GM12878 (cell line): ENCODE measurements at regions not wholly inside any gene's neighbourhood (a gene's known extent, or its start where the extent isn't known, plus 50 kb on each side); places are given as distances from the start of the nearest gene placed in this dataset.

ENCODE experiments used
- ATAC-seq: fragments of 200-7000 bp; cut with Tn5 transposase; 3 replicates; pipeline ENCODE4 v1.9.1; 2020; ENCODE audit warnings: mild to moderate bottlenecking, moderate library complexity
- BruUV-seq: library from RNA; stranded (reverse); fragments of 400-500 nt; replicated peaks from 2 replicates; lab custom pipeline; 2021; lab: Mats Ljungman, UMichigan
- CTCF ChIA-PET: fragments of 300-600 bp; sonication (Branson Sonifier 250); formaldehyde crosslinking; extraction: SDS; loops from one replicate; lab custom pipeline; 2021; ENCODE audit warnings: inconsistent platforms; lab: Yijun Ruan, JAX
- POLR2A ChIA-PET: fragments of 350-600 bp; formaldehyde crosslinking; extraction: SDS; loops from one replicate; lab custom pipeline; 2021; ENCODE audit warnings: inconsistent platforms; lab: Charles Lee
- RAD21 ChIA-PET: fragments of 300-600 bp; sonication (Branson Sonifier 250); formaldehyde crosslinking; loops from one replicate; lab custom pipeline; 2023; ENCODE audit warnings: antibody characterized with exemption; ENCODE audit not compliant: unreplicated experiment; lab: Charles Lee
- SMC1A ChIA-PET: fragments of 300-600 bp; sonication (Branson Sonifier 250); formaldehyde crosslinking; loops from one replicate; lab custom pipeline; 2023; ENCODE audit not compliant: unreplicated experiment, uncharacterized antibody; lab: Charles Lee
- DNase-seq: peaks from one replicate; pipeline ENCODE4 v3.0.0-alpha.2; 2011; ENCODE audit warnings: low read depth, low spot score
- FAIRE-seq: peaks from 3 replicates; lab custom pipeline; 2011; peaks lifted over from hg19 to GRCh38; lab: Jason Lieb, UNC
- H2AFZ ChIP-seq: 2 replicates; pipeline ENCODE4 v1.6.0; 2011; ENCODE audit warnings: low read depth, low read length, control low read depth; ENCODE audit not compliant: control insufficient read depth
- H3K27ac ChIP-seq: 2 replicates; pipeline ENCODE4 v1.5.1; 2011; ENCODE audit warnings: control low read depth; ENCODE audit not compliant: control insufficient read depth, insufficient read depth
- H3K27me3 ChIP-seq, 2 experiments: replicated peaks in 1 of 2; 2 replicates each; pipeline versions ENCODE4 v1.6.0 to v1.6.1; 2011; ENCODE audit warnings: low read length in 1 of 2; ENCODE audit not compliant: control insufficient read depth in 2 of 2, insufficient read depth in 2 of 2
- H3K36me3 ChIP-seq, 2 experiments: 2 replicates each; pipeline ENCODE4 v1.5.1; 2011; ENCODE audit warnings: low read length in 1 of 2; ENCODE audit not compliant: control insufficient read depth in 2 of 2, insufficient read depth in 2 of 2
- H3K4me1 ChIP-seq: 2 replicates; pipeline ENCODE4 v1.6.1; 2011; ENCODE audit warnings: mild to moderate bottlenecking, low read length, moderate library complexity, mixed read lengths; ENCODE audit not compliant: control insufficient read depth, insufficient read depth
- H3K4me2 ChIP-seq: 2 replicates; pipeline ENCODE4 v1.6.0; 2011; ENCODE audit warnings: control low read depth; ENCODE audit not compliant: control insufficient read depth, insufficient read depth
- H3K4me3 ChIP-seq: fragments of 200-600 bp; sonication (generic); 2 replicates; pipeline ENCODE4 v1.5.1; 2016
- H3K79me2 ChIP-seq: 2 replicates; pipeline ENCODE4 v1.6.0; 2011; ENCODE audit warnings: low read length; ENCODE audit not compliant: control insufficient read depth, insufficient read depth
- H3K9ac ChIP-seq: 2 replicates; pipeline ENCODE4 v1.8.0; 2011; ENCODE audit warnings: low read length, control low read depth, mixed read lengths; ENCODE audit not compliant: control insufficient read depth, insufficient read depth
- H3K9me3 ChIP-seq: replicated peaks from 3 replicates; pipeline ENCODE4 v1.5.1; 2011; ENCODE audit warnings: mild to moderate bottlenecking, low read length; ENCODE audit not compliant: control insufficient read depth, insufficient read depth
- H4K20me1 ChIP-seq: 2 replicates; pipeline ENCODE4 v1.6.0; 2011; ENCODE audit not compliant: control insufficient read depth, insufficient read depth
- BHLHE40 ChIP-seq, 2 experiments: fragments of 450-650 bp in 1 of 2; IDR thresholded peaks; 2 replicates each; pipeline ENCODE4 v1.6.1; 2011 to 2017; ENCODE audit warnings: low read depth in 2 of 2, borderline replicate concordance in 1 of 2, improper control_type of control experiment in 1 of 2, low read length in 1 of 2, mild to moderate bottlenecking in 1 of 2
- CEBPB ChIP-seq, 2 experiments: fragments of 150-350 bp in 1 of 2; IDR thresholded peaks; 2 replicates each; pipeline ENCODE4 v1.6.1; 2012 to 2014; ENCODE audit warnings: low read depth in 2 of 2, low read length in 2 of 2, borderline replicate concordance in 1 of 2, inconsistent platforms in 1 of 2
- CHD2 ChIP-seq: IDR thresholded peaks from 2 replicates; pipeline ENCODE4 v1.6.1; 2011; ENCODE audit warnings: low read depth, low read length, improper control_type of control experiment, borderline replicate concordance
- MEF2B ChIP-seq: fragments of 450-650 bp; IDR thresholded peaks from 2 replicates; pipeline ENCODE4 v1.6.1; 2018; ENCODE audit warnings: mild to moderate bottlenecking, moderate library complexity; ENCODE audit not compliant: partially characterized antibody, poor library complexity, severe bottlenecking
- MYB ChIP-seq: fragments of 150-350 bp; IDR thresholded peaks from 2 replicates; pipeline ENCODE4 v1.6.1; 2014; ENCODE audit warnings: mild to moderate bottlenecking, low read depth, low read length, borderline replicate concordance
- POLR2AphosphoS2 ChIP-seq: IDR thresholded peaks from 2 replicates; pipeline ENCODE4 v1.6.1; 2011; ENCODE audit warnings: low read depth, mild to moderate bottlenecking, low read length, improper control_type of control experiment, moderate library complexity
- RELB ChIP-seq: fragments of 450-650 bp; IDR thresholded peaks from 2 replicates; pipeline ENCODE4 v1.6.1; 2017; ENCODE audit warnings: low read depth, mild to moderate bottlenecking, moderate library complexity
- ZZZ3 ChIP-seq: IDR thresholded peaks from 2 replicates; pipeline ENCODE4 v1.6.1; 2011; ENCODE audit warnings: low read depth; ENCODE audit not compliant: control insufficient read depth, insufficient read length
- WGBS: methylation state at CpG from one replicate; pipeline ENCODE4 v1.1.6; 2016; ENCODE audit warnings: low lambda C conversion rate; ENCODE audit not compliant: insufficient replicate concordance, insufficient coverage; ENCODE audit errors: missing lambda C conversion rate; 5-methylcytosine and 5-hydroxymethylcytosine counted together
- in situ Hi-C: fragments of 300-500 bp; cut with MboI; formaldehyde crosslinking; loops from 9 replicates; pipeline ENCODE4 v1.14.3; 2018; ENCODE audit warnings: mixed read lengths
- intact Hi-C: fragments of 100-400 bp; cut with micrococcal nuclease; formaldehyde crosslinking; loops from one replicate; pipeline ENCODE4 v1.14.2; 2022; ENCODE audit not compliant: unreplicated experiment
- TF ChIP-seq, protein P1 (sequence below): IDR thresholded peaks from 2 replicates; pipeline ENCODE4 v1.6.1; 2012; ENCODE audit warnings: low read length, inconsistent platforms

GRCh38 chr6:155975506-155975905, 519.9 kb upstream of the NOX3 start:
- no peak overlapping the region for H2AFZ ChIP-seq
- no peak for FAIRE-seq
- WGBS = 67% methylated on average over 8 of the region's 8 CpGs
- ATAC-seq = no peak
- H4K20me1 ChIP-seq = no peaks in the 10 kb centered on the region
- ChIA-PET SMC1A (interaction anchor here (0.8 kb wide), 1 partner anchor 9 kb away, joined by 3 read pairs; no protein-coding TSS in a partner anchor), RAD21 (no interaction called here), CTCF (interaction anchor here (0.9 kb wide), 1 partner anchor 16 kb away, joined by 3 read pairs; no protein-coding TSS in a partner anchor), POLR2A (no interaction called here)
- H3K9ac ChIP-seq = no peak overlapping the region
- no peaks in the 10 kb centered on the region for H3K9me3 ChIP-seq
- no peaks in the 10 kb centered on the region for H3K36me3 ChIP-seq
- no peak for DNase-seq
- no peaks in the 10 kb centered on the region for H3K79me2 ChIP-seq
- TF ChIP-seq, protein P1, sequence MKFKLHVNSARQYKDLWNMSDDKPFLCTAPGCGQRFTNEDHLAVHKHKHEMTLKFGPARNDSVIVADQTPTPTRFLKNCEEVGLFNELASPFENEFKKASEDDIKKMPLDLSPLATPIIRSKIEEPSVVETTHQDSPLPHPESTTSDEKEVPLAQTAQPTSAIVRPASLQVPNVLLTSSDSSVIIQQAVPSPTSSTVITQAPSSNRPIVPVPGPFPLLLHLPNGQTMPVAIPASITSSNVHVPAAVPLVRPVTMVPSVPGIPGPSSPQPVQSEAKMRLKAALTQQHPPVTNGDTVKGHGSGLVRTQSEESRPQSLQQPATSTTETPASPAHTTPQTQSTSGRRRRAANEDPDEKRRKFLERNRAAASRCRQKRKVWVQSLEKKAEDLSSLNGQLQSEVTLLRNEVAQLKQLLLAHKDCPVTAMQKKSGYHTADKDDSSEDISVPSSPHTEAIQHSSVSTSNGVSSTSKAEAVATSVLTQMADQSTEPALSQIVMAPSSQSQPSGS = no peak
- TF ChIP-seq BHLHE40 (IDR thresholded peaks at IDR 0.05; ENCODE audit: borderline replicate concordance in 1 of 2, low read depth in 2 of 2, low read length in 1 of 2) (no peak), ZZZ3 (no peak), MYB (no peak), POLR2AphosphoS2 (no peak), MEF2B (no peak), CHD2 (no peak), RELB (no peak), CEBPB (IDR thresholded peaks at IDR 0.05; ENCODE audit: borderline replicate concordance in 1 of 2, low read depth in 2 of 2, low read length in 2 of 2) (no peak)
- no peaks in the 10 kb centered on the region; the same call in 1 of the 2 replicates for H3K4me1 ChIP-seq
- intact Hi-C loops (no loop called here), in situ Hi-C loops (no loop called here)
- no peaks in the 10 kb centered on the region for H3K27me3 ChIP-seq
- no peak overlapping the region for H3K4me3 ChIP-seq
- no TSS peak for BruUV-seq
- H3K4me2 ChIP-seq = no peak overlapping the region
- no peak overlapping the region for H3K27ac ChIP-seq
